C4-2B (cell line): ENCODE measurements at regions not wholly inside any gene's neighbourhood (a gene's known extent, or its start where the extent isn't known, plus 50 kb on each side); places are given as distances from the start of the nearest gene placed in this dataset.

Source experiments
- H3K27ac ChIP-seq: fragments of 450-650 bp; 2 replicates; pipeline ENCODE4 v1.5.1; 2017
- CTCF ChIP-seq: fragments of 450-650 bp; conservative IDR thresholded peaks from 2 replicates; pipeline ENCODE4 v1.5.1; 2017; ENCODE audit warnings: mild to moderate bottlenecking
- ZFX ChIP-seq: fragments of 450-650 bp; IDR thresholded peaks from 2 replicates; pipeline ENCODE4 v1.6.1; 2017

GRCh38 chr1:200496937-200497336 is 87.1 kb upstream of the ZNF281 start:
- TF ChIP-seq CTCF (no peak), ZFX (no peak)
- no peak overlapping the region for H3K27ac ChIP-seq

DNA sequence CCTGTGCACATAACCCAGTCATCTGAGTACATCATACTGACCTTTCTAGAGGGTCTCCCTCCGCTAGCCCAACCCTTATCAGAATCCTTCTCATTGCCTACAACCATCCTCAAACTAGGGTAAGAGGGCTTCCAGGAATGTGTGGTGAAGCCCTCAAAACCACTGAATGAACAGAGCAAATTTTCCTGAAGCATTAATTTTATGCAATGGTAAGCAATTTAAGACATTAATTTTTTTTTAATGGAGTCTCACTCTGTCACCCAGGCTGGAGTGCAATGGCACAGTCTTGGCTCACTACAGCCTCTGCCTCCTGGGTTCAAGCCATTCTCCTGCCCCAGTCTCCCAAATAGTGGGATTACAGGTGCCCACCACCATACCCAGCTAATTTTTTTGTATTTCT is 86.1 kb upstream of the ZNF281 start:
- H3K27ac ChIP-seq, result no peak overlapping the region
- TF ChIP-seq CTCF (no peak), ZFX (no peak)

DNA sequence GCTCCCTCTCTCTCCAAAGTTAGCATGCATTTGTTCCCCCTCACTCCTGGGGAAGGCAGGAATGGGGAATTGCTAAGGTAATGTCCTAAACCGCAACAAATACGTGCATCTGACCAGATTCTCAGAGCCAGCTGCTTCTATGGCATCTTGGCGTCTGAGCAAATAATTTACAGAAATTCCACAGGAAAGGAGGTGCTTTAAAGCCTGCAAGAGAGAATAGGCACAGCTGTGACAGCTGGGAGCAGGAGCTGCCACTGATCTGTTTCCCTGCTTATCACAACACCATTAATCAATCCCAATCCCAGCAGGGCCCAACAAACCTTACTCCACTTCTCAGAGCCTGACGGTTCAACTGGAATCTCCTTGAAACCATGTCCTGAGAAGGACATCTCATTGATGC is 83.5 kb upstream of the ZNF281 start:
- no peak overlapping the region for H3K27ac ChIP-seq
- no peak for TF ChIP-seq CTCF
- TF ChIP-seq ZFX, result no peak

DNA sequence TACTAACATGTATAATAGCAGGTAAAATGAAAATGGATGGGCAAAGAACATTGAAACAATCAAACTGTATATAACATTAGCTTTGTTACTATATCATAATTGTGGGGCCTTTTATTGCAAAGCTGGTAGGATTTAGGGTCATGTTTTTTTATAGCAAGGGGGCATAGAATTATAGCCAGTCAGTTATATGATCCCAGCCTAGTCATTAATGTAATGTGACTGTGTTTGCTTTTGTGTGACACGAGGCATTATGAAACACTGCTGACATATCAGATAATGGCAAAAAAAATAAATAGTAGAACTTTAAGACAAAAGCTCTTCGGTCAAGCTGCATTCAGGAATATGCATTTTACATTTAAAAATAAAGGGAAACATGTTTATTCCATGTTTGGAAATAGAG is 81.3 kb upstream of the ZNF281 start:
- H3K27ac ChIP-seq, result no peak overlapping the region
- TF ChIP-seq ZFX (no peak), CTCF (no peak)

DNA sequence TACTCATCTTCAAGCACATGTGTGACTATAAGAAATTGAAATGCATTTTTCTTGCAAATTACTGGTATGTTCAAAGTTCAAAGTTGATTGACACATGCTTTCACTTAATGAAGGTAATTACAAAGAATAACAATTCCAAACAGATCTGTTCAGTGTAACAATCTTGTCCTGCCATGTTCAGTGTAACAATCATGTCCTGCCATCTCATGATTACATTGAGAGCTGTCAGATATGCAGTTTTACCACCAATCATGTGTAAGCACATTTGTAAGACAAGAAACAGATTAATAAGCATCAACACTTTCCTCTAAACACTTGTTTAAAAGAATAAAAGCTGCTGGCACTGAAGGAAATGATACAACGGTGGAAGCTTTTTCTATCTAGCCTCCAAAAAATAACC is 80.3 kb upstream of the ZNF281 start:
- H3K27ac ChIP-seq, result no peak overlapping the region
- TF ChIP-seq ZFX, result no peak
- TF ChIP-seq CTCF, result no peak

DNA sequence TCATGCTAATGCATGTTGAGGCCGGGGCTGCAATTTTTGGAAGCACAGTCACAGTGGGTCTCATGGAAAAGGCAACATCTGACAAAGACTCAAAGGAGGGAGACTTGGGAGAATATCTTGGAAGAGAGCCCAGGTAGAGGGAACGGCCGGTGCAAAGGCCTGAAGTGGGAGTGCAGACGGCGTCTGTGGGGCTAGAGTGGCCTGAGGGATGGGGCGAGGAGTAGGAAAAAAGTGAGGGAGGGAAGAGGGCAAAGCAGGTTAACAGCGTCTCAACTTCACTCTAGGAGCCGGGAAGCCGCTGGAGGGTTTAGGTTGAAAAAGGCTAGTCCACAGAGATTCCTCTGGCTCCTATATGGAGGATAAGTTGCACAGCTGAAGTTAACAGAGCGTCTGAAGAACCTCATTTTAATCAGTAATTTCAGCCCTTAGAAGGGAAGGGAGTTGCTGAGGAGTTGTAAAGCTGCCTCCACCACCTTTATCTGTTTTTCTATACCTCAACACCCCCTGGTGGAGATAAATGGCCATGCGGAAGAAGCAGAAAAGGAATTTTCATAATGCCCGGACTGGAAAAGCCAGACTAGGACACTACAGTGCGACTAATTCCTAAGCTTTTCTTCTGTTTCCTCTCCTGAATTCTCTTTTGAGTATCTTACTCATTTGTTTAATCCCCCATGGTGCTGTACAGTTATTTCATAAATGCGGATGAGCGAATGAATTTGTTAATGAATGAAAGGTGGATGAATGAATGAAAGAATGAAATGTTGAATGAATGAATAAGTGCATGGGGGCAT is 78.7 kb upstream of the ZNF281 start:
- TF ChIP-seq CTCF, result peak; percentile 89
- no peak for TF ChIP-seq ZFX
- no peak overlapping the region for H3K27ac ChIP-seq

- no peak overlapping the region for H3K27ac ChIP-seq
- TF ChIP-seq ZFX (no peak), CTCF (no peak)
Observed at GRCh38 chr1:200487650-200488049, 77.8 kb upstream of the ZNF281 start.
